Loucy (cell line): ENCODE measurements at regions not wholly inside any gene's neighbourhood (a gene's known extent, or its start where the extent isn't known, plus 50 kb on each side); places are given as distances from the start of the nearest gene placed in this dataset.

ENCODE experiments used
- H2AFZ ChIP-seq: fragments of 200-600 bp; sonication (generic); 2 replicates; pipeline ENCODE4 v1.6.0; 2016; ENCODE audit warnings: antibody characterized with exemption, mild to moderate bottlenecking, low read length, moderate library complexity
- H3F3A ChIP-seq: fragments of 200-600 bp; 2 replicates; pipeline ENCODE4 v1.6.0; 2016; ENCODE audit warnings: antibody characterized with exemption, low read depth, mild to moderate bottlenecking
- H3K27me3 ChIP-seq: fragments of 200-600 bp; sonication (generic); 2 replicates; pipeline ENCODE4 v1.6.1; 2014; ENCODE audit warnings: low read length, mild to moderate bottlenecking; ENCODE audit not compliant: insufficient read depth, poor library complexity, severe bottlenecking
- H3K36me3 ChIP-seq: fragments of 200-600 bp; sonication (generic); 2 replicates; pipeline ENCODE4 v1.6.1; 2016; ENCODE audit warnings: low read length; ENCODE audit not compliant: insufficient read depth
- H3K4me1 ChIP-seq: fragments of 200-600 bp; sonication (generic); 2 replicates; pipeline ENCODE4 v1.5.1; 2014; ENCODE audit warnings: low read length, mild to moderate bottlenecking; ENCODE audit not compliant: insufficient read depth, poor library complexity, severe bottlenecking
- H3K4me2 ChIP-seq: fragments of 200-600 bp; sonication (generic); 2 replicates; pipeline ENCODE4 v1.6.0; 2014; ENCODE audit warnings: antibody characterized with exemption, low read length, low read depth, mild to moderate bottlenecking; ENCODE audit not compliant: poor library complexity, severe bottlenecking
- H3K4me3 ChIP-seq: fragments of 200-600 bp; sonication (generic); 2 replicates; pipeline ENCODE4 v1.5.1; 2014; ENCODE audit warnings: low read length, mild to moderate bottlenecking, mixed read lengths; ENCODE audit not compliant: poor library complexity, severe bottlenecking
- H3K79me2 ChIP-seq: fragments of 200-600 bp; sonication (generic); 2 replicates; pipeline ENCODE4 v1.6.1; 2014; ENCODE audit warnings: low read length; ENCODE audit not compliant: insufficient read depth
- H3K9ac ChIP-seq: fragments of 200-600 bp; sonication (generic); 2 replicates; pipeline ENCODE4 v1.6.0; 2014; ENCODE audit warnings: mild to moderate bottlenecking, low read depth, low read length, moderate library complexity; ENCODE audit not compliant: poor library complexity, severe bottlenecking
- H3K9me2 ChIP-seq: fragments of 200-600 bp; sonication (generic); replicated peaks from 2 replicates; pipeline ENCODE4 v1.6.1; 2016; ENCODE audit warnings: low read depth, low read length, mixed read lengths
- H3K9me3 ChIP-seq: fragments of 200-600 bp; sonication (generic); 2 replicates; pipeline ENCODE4 v1.6.1; 2014; ENCODE audit warnings: mild to moderate bottlenecking, antibody characterized with exemption, low read length, low read depth; ENCODE audit not compliant: insufficient read depth
- H4K20me1 ChIP-seq: fragments of 200-600 bp; sonication (generic); 2 replicates; pipeline ENCODE4 v1.6.0; 2014; ENCODE audit warnings: antibody characterized with exemption, low read length, mild to moderate bottlenecking; ENCODE audit not compliant: insufficient read depth, poor library complexity, severe bottlenecking
- CTCF ChIP-seq: fragments of 200-600 bp; sonication (generic); conservative IDR thresholded peaks from 2 replicates; pipeline ENCODE4 v1.5.1; 2014; ENCODE audit warnings: mild to moderate bottlenecking, antibody characterized with exemption, low read length
- EZH2phosphoT487 ChIP-seq: fragments of 200-600 bp; IDR thresholded peaks from 2 replicates; pipeline ENCODE4 v1.6.1; 2018; ENCODE audit warnings: antibody characterized with exemption, mild to moderate bottlenecking, moderate library complexity, borderline replicate concordance

GRCh38 chr16:66254106-66254505, 112.4 kb upstream of the CDH5 start:
- Histone ChIP-seq H2AFZ (no peak overlapping the region), H3K9me3 (no peaks in the 10 kb centered on the region), H3K27me3 (no peaks in the 10 kb centered on the region), H3K79me2 (no peaks in the 10 kb centered on the region), H3F3A (no peaks in the 10 kb centered on the region), H3K9ac (no peak overlapping the region), H3K4me2 (no peak overlapping the region), H3K36me3 (no peaks in the 10 kb centered on the region), H3K9me2 (no peaks in the 10 kb centered on the region), H4K20me1 (no peaks in the 10 kb centered on the region), H3K4me1 (no peaks in the 10 kb centered on the region), H3K4me3 (no peak overlapping the region)
- TF ChIP-seq CTCF: no peak
- TF ChIP-seq EZH2phosphoT487: no peak

GRCh38 chr16:66251476-66252160, 114.9 kb upstream of the CDH5 start:
- Histone ChIP-seq H3K79me2 (no peaks in the 10 kb centered on the region), H4K20me1 (no peaks in the 10 kb centered on the region), H3K36me3 (no peaks in the 10 kb centered on the region), H3K9ac (no peak overlapping the region), H2AFZ (no peak overlapping the region), H3K4me3 (no peak overlapping the region), H3K9me2 (no peaks in the 10 kb centered on the region), H3K4me1 (no peaks in the 10 kb centered on the region), H3K27me3 (no peaks in the 10 kb centered on the region), H3F3A (no peaks in the 10 kb centered on the region), H3K4me2 (no peak overlapping the region), H3K9me3 (no peaks in the 10 kb centered on the region)
- TF ChIP-seq CTCF: no peak
- no peak for TF ChIP-seq EZH2phosphoT487

- Histone ChIP-seq H3K9ac (no peak overlapping the region), H3F3A (no peaks in the 10 kb centered on the region), H3K9me2 (no peaks in the 10 kb centered on the region), H3K4me3 (no peak overlapping the region), H3K79me2 (no peaks in the 10 kb centered on the region), H3K4me1 (no peaks in the 10 kb centered on the region), H3K27me3 (no peaks in the 10 kb centered on the region), H3K36me3 (no peaks in the 10 kb centered on the region), H2AFZ (no peak overlapping the region), H3K4me2 (no peak overlapping the region), H3K9me3 (no peaks in the 10 kb centered on the region), H4K20me1 (no peaks in the 10 kb centered on the region)
- TF ChIP-seq CTCF (no peak), EZH2phosphoT487 (no peak)
Observed at GRCh38 chr16:66250686-66251431, 115.6 kb upstream of the CDH5 start.
